Astrocyte (in vitro differentiated cells and primary cell): ENCODE measurements at regions not wholly inside any gene's neighbourhood (a gene's known extent, or its start where the extent isn't known, plus 50 kb on each side); places are given as distances from the start of the nearest gene placed in this dataset.

Source experiments
- DNase-seq: peaks from one replicate; pipeline ENCODE4 v3.0.0-alpha.2; 2010; ENCODE audit warnings: low read depth
- FAIRE-seq: peaks from 2 replicates; lab custom pipeline; 2011; peaks lifted over from hg19 to GRCh38; lab: Jason Lieb, UNC
- H2AFZ ChIP-seq: 2 replicates; pipeline ENCODE4 v1.6.0; 2012; ENCODE audit warnings: low read depth, low read length, inconsistent platforms
- H3K27ac ChIP-seq: 2 replicates; pipeline ENCODE4 v1.5.1; 2011; ENCODE audit warnings: low read depth, low read length, inconsistent platforms
- H3K27me3 ChIP-seq: 2 replicates; pipeline ENCODE4 v1.6.0; 2011; ENCODE audit warnings: low read length, inconsistent platforms; ENCODE audit not compliant: insufficient read depth
- H3K36me3 ChIP-seq: 2 replicates; pipeline ENCODE4 v1.5.1; 2011; ENCODE audit warnings: low read length, inconsistent platforms; ENCODE audit not compliant: insufficient read depth
- H3K4me1 ChIP-seq: 2 replicates; pipeline ENCODE4 v1.5.1; 2011; ENCODE audit warnings: low read length, inconsistent platforms; ENCODE audit not compliant: insufficient read depth
- H3K4me2 ChIP-seq: 2 replicates; pipeline ENCODE4 v1.6.0; 2012; ENCODE audit warnings: low read length, inconsistent platforms
- H3K4me3 ChIP-seq: 2 replicates; pipeline ENCODE4 v1.5.1; 2011; ENCODE audit warnings: low read depth, mild to moderate bottlenecking, low read length, inconsistent platforms; ENCODE audit not compliant: insufficient read depth
- H3K79me2 ChIP-seq: 2 replicates; pipeline ENCODE4 v1.6.0; 2012; ENCODE audit warnings: mild to moderate bottlenecking, low read length, inconsistent platforms; ENCODE audit not compliant: insufficient read depth
- H3K9ac ChIP-seq: 2 replicates; pipeline ENCODE4 v1.6.0; 2012; ENCODE audit warnings: mild to moderate bottlenecking, low read length, inconsistent platforms
- H3K9me3 ChIP-seq: 2 replicates; pipeline ENCODE4 v1.5.1; 2012; ENCODE audit warnings: low read depth, mild to moderate bottlenecking, low read length, inconsistent platforms; ENCODE audit not compliant: insufficient read depth
- H4K20me1 ChIP-seq: 2 replicates; pipeline ENCODE4 v1.6.0; 2012; ENCODE audit warnings: low read length, inconsistent platforms; ENCODE audit not compliant: insufficient read depth
- H3K27ac Mint-ChIP-seq: one replicate; pipeline ENCODE4 v1.8.0; 2021; ENCODE audit warnings: mild to moderate bottlenecking, mixed read lengths; ENCODE audit not compliant: unreplicated experiment
- H3K27me3 Mint-ChIP-seq: one replicate; pipeline ENCODE4 v1.8.0; 2021; ENCODE audit warnings: low read depth, mixed read lengths; ENCODE audit not compliant: unreplicated experiment
- H3K36me3 Mint-ChIP-seq: one replicate; pipeline ENCODE4 v1.8.0; 2021; ENCODE audit warnings: low read depth, mixed read lengths; ENCODE audit not compliant: unreplicated experiment
- H3K4me1 Mint-ChIP-seq: one replicate; pipeline ENCODE4 v1.8.0; 2021; ENCODE audit warnings: low read depth, mixed read lengths; ENCODE audit not compliant: unreplicated experiment
- H3K4me3 Mint-ChIP-seq: one replicate; pipeline ENCODE4 v1.8.0; 2021; ENCODE audit warnings: mild to moderate bottlenecking, moderate library complexity, mixed read lengths; ENCODE audit not compliant: unreplicated experiment
- H3K9me3 Mint-ChIP-seq: one replicate; pipeline ENCODE4 v1.8.0; 2021; ENCODE audit warnings: mild to moderate bottlenecking, mixed read lengths; ENCODE audit not compliant: unreplicated experiment
- EZH2 ChIP-seq: IDR thresholded peaks from 2 replicates; pipeline ENCODE4 v1.6.1; 2012; ENCODE audit warnings: mild to moderate bottlenecking, low read length, inconsistent platforms; ENCODE audit not compliant: insufficient read depth
- TF ChIP-seq, protein P1 (sequence below): IDR thresholded peaks from 2 replicates; pipeline ENCODE4 v1.5.1; 2011; ENCODE audit warnings: low read depth, mild to moderate bottlenecking, inconsistent platforms, low read length, moderate library complexity; ENCODE audit not compliant: insufficient read depth

DNA sequence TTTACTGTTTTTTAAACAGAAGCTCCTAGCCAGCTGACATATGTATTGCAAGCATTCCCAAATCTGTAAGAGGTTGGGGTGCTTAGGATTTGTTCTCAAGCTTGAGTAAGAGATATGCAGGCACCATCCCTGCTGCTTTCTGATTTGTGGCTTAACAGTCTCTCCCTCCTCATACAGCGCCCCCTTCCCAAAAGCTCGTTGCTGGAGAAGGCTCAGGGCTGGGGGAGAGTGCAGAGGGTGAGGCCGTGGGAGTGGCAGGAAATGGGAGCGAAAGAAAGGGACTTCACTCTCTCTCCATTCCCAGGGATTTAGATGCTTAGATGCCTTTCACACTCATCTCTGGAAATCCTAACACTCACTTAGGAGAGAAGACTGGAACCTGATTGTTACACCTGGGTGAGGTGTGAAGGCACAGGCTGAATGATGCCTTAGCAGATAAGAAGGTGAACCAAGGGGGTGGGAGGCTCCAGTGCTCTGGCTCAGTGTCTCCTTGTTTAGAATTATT lies 172.0 kb downstream of the C12orf75 start:
- H3K79me2 ChIP-seq, result no peaks in the 10 kb centered on the region
- H2AFZ ChIP-seq, result no peak overlapping the region
- DNase-seq (no peak), FAIRE-seq (no peak)
- H3K36me3 ChIP-seq, result no peaks in the 10 kb centered on the region
- no peak overlapping the region for H3K4me2 ChIP-seq
- no peaks in the 10 kb centered on the region for H3K9me3 ChIP-seq
- TF ChIP-seq, protein P1, sequence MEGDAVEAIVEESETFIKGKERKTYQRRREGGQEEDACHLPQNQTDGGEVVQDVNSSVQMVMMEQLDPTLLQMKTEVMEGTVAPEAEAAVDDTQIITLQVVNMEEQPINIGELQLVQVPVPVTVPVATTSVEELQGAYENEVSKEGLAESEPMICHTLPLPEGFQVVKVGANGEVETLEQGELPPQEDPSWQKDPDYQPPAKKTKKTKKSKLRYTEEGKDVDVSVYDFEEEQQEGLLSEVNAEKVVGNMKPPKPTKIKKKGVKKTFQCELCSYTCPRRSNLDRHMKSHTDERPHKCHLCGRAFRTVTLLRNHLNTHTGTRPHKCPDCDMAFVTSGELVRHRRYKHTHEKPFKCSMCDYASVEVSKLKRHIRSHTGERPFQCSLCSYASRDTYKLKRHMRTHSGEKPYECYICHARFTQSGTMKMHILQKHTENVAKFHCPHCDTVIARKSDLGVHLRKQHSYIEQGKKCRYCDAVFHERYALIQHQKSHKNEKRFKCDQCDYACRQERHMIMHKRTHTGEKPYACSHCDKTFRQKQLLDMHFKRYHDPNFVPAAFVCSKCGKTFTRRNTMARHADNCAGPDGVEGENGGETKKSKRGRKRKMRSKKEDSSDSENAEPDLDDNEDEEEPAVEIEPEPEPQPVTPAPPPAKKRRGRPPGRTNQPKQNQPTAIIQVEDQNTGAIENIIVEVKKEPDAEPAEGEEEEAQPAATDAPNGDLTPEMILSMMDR, result no peak
- no peak for TF ChIP-seq EZH2
- Mint-ChIP-seq H3K27ac (no peak overlapping the region), H3K27me3 (peaks cover 17% of the 10 kb centered on the region), H3K9me3 (peaks cover 8% of the 10 kb centered on the region), H3K4me3 (no peak overlapping the region), H3K4me1 (peaks cover 7% of the 10 kb centered on the region), H3K36me3 (peaks cover 1% of the 10 kb centered on the region)
- no peaks in the 10 kb centered on the region for H3K27me3 ChIP-seq
- H4K20me1 ChIP-seq, result no peaks in the 10 kb centered on the region
- no peak overlapping the region for H3K27ac ChIP-seq
- no peak overlapping the region for H3K9ac ChIP-seq
- H3K4me1 ChIP-seq, result peaks cover 6% of the 10 kb centered on the region
- H3K4me3 ChIP-seq, result no peak overlapping the region

- Mint-ChIP-seq H3K9me3 (peaks cover 4% of the 10 kb centered on the region), H3K27ac (no peak overlapping the region), H3K4me3 (no peak overlapping the region), H3K36me3 (peaks cover 1% of the 10 kb centered on the region), H3K27me3 (peaks cover 17% of the 10 kb centered on the region), H3K4me1 (peaks cover 14% of the 10 kb centered on the region)
- Histone ChIP-seq H3K27me3 (no peaks in the 10 kb centered on the region), H3K4me2 (no peak overlapping the region), H3K36me3 (no peaks in the 10 kb centered on the region), H3K79me2 (no peaks in the 10 kb centered on the region), H3K4me1 (peaks cover 8% of the 10 kb centered on the region), H3K9ac (no peak overlapping the region), H3K4me3 (no peak overlapping the region), H4K20me1 (no peaks in the 10 kb centered on the region), H3K9me3 (no peaks in the 10 kb centered on the region), H2AFZ (no peak overlapping the region), H3K27ac (no peak overlapping the region)
- FAIRE-seq, result no peak
- no peak for DNase-seq
- no peak for TF ChIP-seq EZH2
- TF ChIP-seq, protein P1, result no peak
Measured at GRCh38 chr12:105503619-105504018, 173.1 kb downstream of the C12orf75 start.

GRCh38 chr12:105504286-105504685 lies 173.8 kb downstream of the C12orf75 start:
- peaks cover 17% of the 10 kb centered on the region for H3K27me3 Mint-ChIP-seq
- FAIRE-seq, result no peak
- H3K4me1 Mint-ChIP-seq, result peaks cover 14% of the 10 kb centered on the region
- Histone ChIP-seq H3K79me2 (no peaks in the 10 kb centered on the region), H3K27ac (no peak overlapping the region), H3K9me3 (no peaks in the 10 kb centered on the region), H3K36me3 (no peaks in the 10 kb centered on the region), H4K20me1 (no peaks in the 10 kb centered on the region), H3K4me2 (no peak overlapping the region), H3K9ac (no peak overlapping the region), H3K27me3 (no peaks in the 10 kb centered on the region), H2AFZ (no peak overlapping the region), H3K4me3 (no peak overlapping the region), H3K4me1 (peaks cover 8% of the 10 kb centered on the region)
- peaks cover 4% of the 10 kb centered on the region for H3K9me3 Mint-ChIP-seq
- H3K27ac Mint-ChIP-seq, result no peak overlapping the region
- no peak for DNase-seq
- H3K36me3 Mint-ChIP-seq, result peaks cover 1% of the 10 kb centered on the region
- H3K4me3 Mint-ChIP-seq, result no peak overlapping the region
- no peak for TF ChIP-seq EZH2
